Stimulated activated CD8-positive, alpha-beta memory T cell treated with anti-CD3 and anti-CD28 coated beads, Interleukin-12 subunit alpha, Interleukin-12 subunit beta, amount 100 ng/mL, for 24 hours (primary cell): ENCODE measurements at regions not wholly inside any gene's neighbourhood (a gene's known extent, or its start where the extent isn't known, plus 50 kb on each side); places are given as distances from the start of the nearest gene placed in this dataset.
"Not testable (repeated sequence)": the region's sequence is repeated elsewhere in the genome, so short reads cannot be mapped to it uniquely, and the experiment has no call there.

Experiments used
- DNase-seq: peaks from one replicate; pipeline ENCODE4 v3.0.0-alpha.2; 2020; ENCODE audit errors: extremely low read depth

DNA sequence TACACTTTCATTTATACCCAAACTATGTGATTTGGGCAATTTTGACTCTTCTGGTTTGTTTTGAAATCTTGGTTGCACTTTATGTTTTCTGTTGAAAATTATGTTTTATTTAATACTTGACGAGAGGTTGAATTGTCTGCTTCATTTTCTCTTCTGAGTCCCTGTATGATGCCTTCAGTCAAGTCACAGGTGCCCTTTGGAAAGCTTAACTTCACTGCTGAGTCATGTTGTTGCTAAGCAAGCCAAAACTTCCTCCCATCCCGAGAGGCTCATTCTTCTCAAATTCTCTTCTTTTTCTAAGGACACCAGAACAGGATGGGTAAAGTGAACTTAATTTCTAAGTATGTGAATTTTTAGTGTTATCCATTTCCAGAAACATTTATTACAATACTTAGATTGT, 455.3 kb upstream of the PTGER4 start:
- no peak for DNase-seq

DNA sequence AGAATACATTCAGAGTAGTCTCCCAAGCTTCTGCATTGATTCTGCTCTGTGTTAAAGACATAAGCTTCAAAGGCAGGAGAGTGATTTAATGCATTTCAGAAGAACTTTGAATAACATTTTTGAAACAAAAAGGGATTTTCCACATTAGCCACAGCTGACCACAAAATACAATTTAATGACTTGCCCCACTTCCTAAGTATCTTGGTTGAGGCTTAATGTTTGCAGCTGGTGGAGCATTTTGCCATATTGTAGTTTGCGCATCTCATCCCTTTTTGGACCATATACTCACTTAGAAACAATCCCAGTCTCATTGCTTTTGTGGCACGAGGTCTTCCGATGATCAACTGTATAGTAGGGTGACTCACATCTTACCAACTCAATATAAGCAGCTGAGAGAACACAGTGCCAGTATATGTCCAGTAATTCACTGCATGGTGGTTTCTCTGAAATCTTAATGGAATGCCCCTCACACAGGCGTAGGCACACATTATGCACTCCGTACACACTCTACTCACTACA, 455.8 kb upstream of the PTGER4 start:
- DNase-seq, result peak; percentile 5

DNA sequence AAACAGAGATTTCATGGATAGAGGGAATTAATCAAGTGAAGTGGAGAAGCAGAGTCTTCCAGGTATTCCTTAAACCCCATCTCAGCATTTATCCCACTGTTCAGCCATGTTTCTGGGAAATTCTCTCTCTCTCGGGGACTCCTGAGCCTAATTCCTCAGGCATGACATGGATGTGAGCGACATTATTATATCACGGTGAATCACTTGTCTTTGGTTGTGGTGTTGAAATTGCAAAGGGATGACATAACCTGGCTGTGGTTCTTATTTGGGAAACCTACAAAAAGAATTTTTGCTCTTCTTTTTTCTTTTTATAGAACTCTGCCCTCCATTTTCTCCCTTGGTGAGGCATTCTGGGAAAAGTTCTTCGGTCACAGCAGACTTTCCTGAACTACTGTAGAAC, 457.9 kb upstream of the PTGER4 start:
- no peak for DNase-seq

DNA sequence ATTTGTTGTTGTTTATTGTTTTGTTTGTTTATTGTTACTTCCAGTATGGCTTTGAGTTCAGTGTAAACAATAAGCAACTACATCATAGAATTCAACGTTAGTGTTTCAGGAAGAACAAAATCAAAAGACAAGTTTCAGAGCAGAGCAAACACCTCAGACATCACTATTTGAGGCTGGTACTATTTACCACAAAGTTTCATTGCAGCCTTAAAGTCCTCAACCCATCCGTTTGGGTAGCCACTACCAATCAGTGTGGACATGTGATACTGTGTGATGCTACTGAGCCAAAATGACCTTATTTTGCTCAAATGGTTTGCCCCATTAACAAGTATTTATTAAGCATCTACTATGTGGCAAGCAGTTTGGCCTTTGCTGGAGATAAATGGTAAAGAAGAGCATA, 458.5 kb upstream of the PTGER4 start:
- DNase-seq, result no peak

DNA sequence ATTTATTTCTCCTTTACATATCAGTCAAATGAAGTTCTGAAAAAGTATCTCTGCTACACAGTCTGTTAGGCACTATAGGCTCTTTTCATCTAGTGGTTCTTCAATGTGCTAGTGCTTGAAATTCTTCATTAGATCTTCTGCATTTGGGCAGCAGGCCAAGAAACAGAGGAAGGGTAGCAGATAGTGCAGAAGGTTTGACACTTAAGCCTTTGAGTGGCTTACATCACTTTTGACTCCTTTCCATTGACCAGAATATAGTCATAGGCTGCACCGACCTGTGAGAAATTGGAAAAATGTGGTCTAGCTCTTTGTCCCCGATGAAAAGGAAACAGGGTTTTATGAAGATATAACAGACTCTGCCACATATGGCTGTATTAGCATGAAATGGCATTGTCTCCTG, 459.5 kb upstream of the PTGER4 start:
- DNase-seq, result no peak

- no peak for DNase-seq
Observed at GRCh38 chr5:40217553-40217952, 462.2 kb upstream of the PTGER4 start.

- DNase-seq, result no peak
Observed at GRCh38 chr5:40210694-40211093, 469.0 kb upstream of the PTGER4 start.

DNA sequence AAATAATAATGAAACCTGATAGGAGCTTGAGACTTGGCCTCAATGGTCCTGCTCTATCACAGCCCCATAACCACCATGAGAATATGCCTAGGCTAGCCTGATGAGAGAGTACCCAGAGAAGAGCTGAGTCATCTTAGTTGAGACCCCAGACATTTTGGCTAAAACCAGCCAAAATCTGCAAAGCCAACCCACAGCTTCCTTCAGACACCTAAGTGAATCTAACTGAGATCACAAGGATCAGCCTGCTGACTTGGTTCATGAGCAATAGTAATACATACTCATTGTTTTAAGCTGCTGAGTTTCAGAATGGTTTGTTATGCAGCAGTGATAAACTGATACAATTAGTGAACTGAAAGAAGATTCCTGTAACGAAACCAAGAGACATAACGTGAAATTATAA, 473.7 kb upstream of the PTGER4 start:
- no peak for DNase-seq

GRCh38 chr5:40204144-40204543, 475.6 kb upstream of the PTGER4 start:
- DNase-seq, result no peak

DNA sequence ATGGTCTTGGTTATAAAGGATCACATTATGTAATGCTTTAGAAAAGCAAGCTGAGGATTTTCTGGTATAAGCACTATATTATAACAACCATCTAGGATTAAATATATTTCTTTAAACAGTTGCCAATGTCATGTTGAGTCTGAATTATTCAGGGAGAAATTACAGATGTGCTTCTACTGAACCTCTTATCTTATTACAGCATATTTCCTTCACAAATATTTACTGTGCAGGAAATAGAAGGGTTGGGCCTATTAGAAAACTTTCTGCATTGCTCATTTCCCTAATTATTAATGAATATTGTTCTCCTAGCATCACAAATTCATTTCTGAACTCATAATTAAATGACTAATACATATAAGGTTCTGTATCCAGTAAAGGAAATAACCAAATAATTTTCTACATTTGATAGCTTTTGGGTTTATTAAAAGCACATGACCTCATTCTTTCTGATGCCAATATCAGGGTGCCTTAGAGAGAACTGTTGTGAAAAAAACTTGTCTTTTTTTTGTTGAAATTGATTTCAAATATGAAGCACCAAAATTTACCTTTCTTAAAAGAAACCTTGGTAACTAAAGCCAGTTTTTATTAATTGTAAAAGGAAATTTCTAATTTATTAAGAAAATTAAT, 476.8 kb upstream of the PTGER4 start:
- DNase-seq, result no peak

DNA sequence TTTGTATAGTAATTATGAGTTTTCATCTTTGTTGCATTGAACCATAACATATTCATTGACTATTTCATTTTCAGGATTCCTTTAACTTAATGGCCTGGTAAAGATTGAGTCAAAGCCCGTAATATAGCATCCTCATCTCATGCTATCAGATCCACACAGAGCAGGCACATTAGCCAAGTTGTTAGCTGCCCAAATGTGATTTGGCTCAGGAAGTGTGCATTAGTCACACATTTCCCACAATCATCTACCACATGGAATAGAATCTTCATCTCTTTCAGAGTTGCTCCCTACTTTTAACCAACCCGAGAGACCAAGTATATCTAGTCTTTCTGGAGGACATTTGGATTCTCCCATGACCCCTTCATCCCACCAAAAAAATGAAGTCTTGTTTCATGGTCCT, 481.0 kb upstream of the PTGER4 start:
- DNase-seq, result no peak

GRCh38 chr5:40195574-40195973, 484.1 kb upstream of the PTGER4 start:
- not testable (repeated sequence) for DNase-seq

GRCh38 chr5:40191150-40191549, 488.6 kb upstream of the PTGER4 start:
- DNase-seq, result no peak

- no peak for DNase-seq
Observed at GRCh38 chr5:40172721-40173120, 507.0 kb upstream of the PTGER4 start.

DNA sequence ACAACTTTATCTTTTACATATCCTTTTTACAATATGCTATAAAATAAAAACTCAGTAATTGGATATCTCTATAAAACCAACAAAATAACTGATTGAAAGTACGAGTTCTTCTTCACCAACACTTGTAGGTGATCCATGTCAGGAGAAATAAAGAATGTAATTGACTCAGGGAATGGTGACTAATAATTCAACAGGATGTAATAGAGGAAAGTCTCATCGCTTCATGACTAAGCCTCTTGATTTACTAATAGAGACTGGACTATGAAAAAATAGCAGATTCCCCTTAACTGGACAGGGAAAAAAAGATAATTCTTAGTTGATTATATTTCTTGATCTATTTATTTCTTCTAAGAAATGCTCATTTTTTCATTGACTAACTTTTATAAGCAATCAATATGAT, 507.7 kb upstream of the PTGER4 start:
- no peak for DNase-seq

GRCh38 chr5:40167283-40167682, 512.4 kb upstream of the PTGER4 start:
- DNase-seq, result no peak

DNA sequence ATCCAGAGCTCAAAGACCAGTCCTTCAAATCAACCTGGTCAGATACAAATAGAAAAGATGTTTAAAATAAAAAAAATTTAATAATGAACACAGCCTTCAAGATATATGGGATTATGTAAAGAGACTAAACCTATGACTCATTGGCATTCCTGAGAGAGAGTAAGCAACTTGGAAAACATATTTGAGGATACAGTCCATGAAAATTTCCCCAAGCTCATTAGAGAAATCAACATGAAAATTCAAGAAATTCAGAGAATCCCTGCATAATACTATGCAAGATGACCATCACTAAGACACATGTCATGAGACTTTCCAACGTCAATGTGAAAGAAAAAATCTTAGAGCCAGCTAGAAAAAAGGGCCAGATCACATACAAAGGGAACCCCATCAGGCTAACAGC, 512.9 kb upstream of the PTGER4 start:
- DNase-seq, result no peak

GRCh38 chr5:40165789-40166728, 513.7 kb upstream of the PTGER4 start:
- no peak for DNase-seq

DNA sequence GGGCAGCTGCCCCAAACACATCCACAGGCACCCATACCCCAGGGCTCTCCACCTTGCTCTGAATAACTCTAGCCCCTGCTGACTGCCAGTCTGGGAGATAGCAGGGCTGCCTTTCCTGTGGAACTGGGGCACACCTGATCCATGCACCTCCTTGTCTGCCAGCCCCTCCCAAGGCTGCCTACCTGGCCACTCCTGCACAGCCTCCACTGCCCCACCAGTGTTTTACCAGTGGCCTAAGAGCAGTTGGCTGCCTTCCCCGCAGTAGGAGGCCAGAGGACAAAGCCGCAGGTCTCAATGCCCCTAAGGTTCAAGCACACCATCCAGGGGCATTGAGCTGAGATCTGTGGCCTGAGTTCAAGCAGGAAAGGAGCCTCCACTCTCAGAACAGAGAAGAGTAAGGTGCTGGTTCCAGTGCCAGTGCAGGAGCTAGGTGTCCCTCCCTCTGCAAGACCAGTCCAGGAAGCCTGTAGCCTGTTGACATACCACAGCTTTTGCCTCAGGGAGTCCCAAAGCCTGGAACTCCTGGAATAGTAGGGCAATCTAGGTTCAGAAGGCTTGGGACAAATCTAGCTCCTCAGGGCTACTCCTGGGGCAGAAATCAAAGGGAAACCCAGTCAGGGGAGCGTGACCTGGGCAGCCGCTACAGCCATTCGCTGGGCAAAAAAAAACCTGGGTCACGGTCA, 514.5 kb upstream of the PTGER4 start:
- no peak for DNase-seq

DNA sequence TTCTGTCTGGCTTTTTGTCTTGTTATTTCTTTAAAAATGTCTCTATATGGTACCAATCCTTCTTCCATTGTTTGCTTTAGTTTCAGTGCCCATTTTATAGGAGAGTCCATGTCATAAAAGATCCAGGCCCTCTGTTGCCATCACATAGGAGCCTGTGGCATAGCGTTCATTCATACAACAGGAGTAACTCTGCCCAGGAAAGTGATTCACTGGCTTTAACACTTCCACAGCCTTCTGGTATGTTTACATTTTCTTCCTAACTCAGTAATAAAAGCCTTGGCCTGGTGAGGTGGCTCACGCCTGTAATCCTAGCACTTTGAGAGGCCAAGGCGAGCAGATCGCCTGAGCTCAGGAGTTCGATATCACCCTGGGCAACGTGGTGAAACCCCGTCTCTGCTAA, 519.3 kb upstream of the PTGER4 start:
- DNase-seq, result no peak

- DNase-seq, result no peak
Observed at GRCh38 chr5:40154194-40154593, 525.5 kb upstream of the PTGER4 start.

- DNase-seq, result no peak
Observed at GRCh38 chr5:40150896-40151295, 528.8 kb upstream of the PTGER4 start.

DNA sequence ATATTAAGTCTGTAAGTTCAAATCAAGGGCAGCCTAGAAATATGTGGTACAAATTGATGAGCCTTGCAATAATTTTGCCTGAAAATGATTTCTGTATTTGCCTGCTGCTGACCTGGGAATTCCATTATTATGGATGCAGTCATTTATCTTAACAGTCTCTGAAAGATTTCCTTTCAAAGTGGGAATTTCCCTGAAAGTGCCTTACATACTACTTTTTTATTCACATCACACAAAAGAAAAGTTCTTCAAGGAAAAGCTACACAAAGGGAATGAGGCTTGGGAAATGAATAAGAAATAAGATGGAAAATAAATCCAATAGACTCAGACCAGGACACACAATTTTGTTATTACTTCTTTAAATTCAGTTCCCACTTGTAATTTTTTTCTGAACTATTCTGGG, 537.8 kb upstream of the PTGER4 start:
- DNase-seq, result no peak
